Right lung (tissue), 2 donors: ENCODE measurements at regions not wholly inside any gene's neighbourhood (a gene's known extent, or its start where the extent isn't known, plus 50 kb on each side); places are given as distances from the start of the nearest gene placed in this dataset.
"Not testable (repeated sequence)": the region's sequence is repeated elsewhere in the genome, so short reads cannot be mapped to it uniquely, and the experiment has no call there.

Experiments used
- DNase-seq, 2 donors: peaks; one replicate each; pipeline ENCODE4 v3.0.0-alpha.2; 2013

- not testable (repeated sequence) for DNase-seq
Measured at GRCh38 chr5:43818394-43818793, 215.4 kb downstream of the NNT start.

- DNase-seq, result no peak
Measured at GRCh38 chr5:43815497-43815896, 212.5 kb downstream of the NNT start.

- no peak for DNase-seq
Measured at GRCh38 chr5:43804723-43805122, 201.7 kb downstream of the NNT start.

GRCh38 chr5:43804041-43804440 is 201.1 kb downstream of the NNT start:
- no peak for DNase-seq

- DNase-seq, result peak in 1 of 2 donors; percentile 6
Measured at GRCh38 chr5:43802651-43803050, 199.7 kb downstream of the NNT start.

- no peak for DNase-seq
Measured at GRCh38 chr5:43802119-43802518, 199.1 kb downstream of the NNT start.

- DNase-seq, result no peak
Measured at GRCh38 chr5:43798740-43799139, 195.8 kb downstream of the NNT start.

GRCh38 chr5:43791880-43792279 is 188.9 kb downstream of the NNT start:
- not testable (repeated sequence) for DNase-seq

GRCh38 chr5:43785198-43785597 is 182.2 kb downstream of the NNT start:
- no peak for DNase-seq

GRCh38 chr5:43780586-43780985 is 177.6 kb downstream of the NNT start:
- no peak for DNase-seq

- no peak for DNase-seq
Measured at GRCh38 chr5:43774881-43775399, 172.0 kb downstream of the NNT start.

- no peak for DNase-seq
Measured at GRCh38 chr5:43773478-43773844, 170.5 kb downstream of the NNT start.

- peak; percentile 51 to 65 for DNase-seq
Measured at GRCh38 chr5:43772764-43773477, 169.9 kb downstream of the NNT start.

GRCh38 chr5:43772458-43772763 is 169.4 kb downstream of the NNT start:
- DNase-seq, result no peak

GRCh38 chr5:43771611-43772031 is 168.6 kb downstream of the NNT start:
- no peak for DNase-seq

GRCh38 chr5:43769571-43770355 is 166.8 kb downstream of the NNT start:
- peak; percentile 85 to 91 for DNase-seq
